Tibial nerve (tissue), 4 donors: ENCODE measurements at regions not wholly inside any gene's neighbourhood (a gene's known extent, or its start where the extent isn't known, plus 50 kb on each side); places are given as distances from the start of the nearest gene placed in this dataset.

ENCODE experiments used
- DNase-seq, 2 donors: peaks; one replicate each; pipeline ENCODE4 v3.0.0-alpha.2; 2019; ENCODE audit warnings: low spot score in 2 of 2
- H3K27ac ChIP-seq, 4 donors: fragments of 200-600 bp; sonication (generic) in 3 of 4; one replicate each; pipeline ENCODE4 v1.5.1; 2017 to 2019; ENCODE audit warnings: mild to moderate bottlenecking in 1 of 4
- H3K27me3 ChIP-seq, 2 donors: fragments of 200-600 bp; sonication (generic) in 1 of 2; one replicate each; pipeline versions ENCODE4 v1.5.1 to v1.6.0; 2017 to 2019
- H3K36me3 ChIP-seq, 3 donors: fragments of 200-600 bp; sonication (generic); one replicate each; pipeline ENCODE4 v1.5.1; 2018 to 2019
- H3K4me1 ChIP-seq, 4 donors: fragments of 200-600 bp; sonication (generic) in 3 of 4; one replicate each; pipeline ENCODE4 v1.5.1; 2017 to 2019
- H3K4me3 ChIP-seq, 4 donors: fragments of 200-600 bp; sonication (generic) in 3 of 4; one replicate each; pipeline ENCODE4 v1.5.1; 2017 to 2019; ENCODE audit warnings: mild to moderate bottlenecking in 1 of 4, moderate library complexity in 1 of 4
- H3K9me3 ChIP-seq, 4 donors: fragments of 200-600 bp; sonication (generic) in 3 of 4; one replicate each; pipeline ENCODE4 v1.5.1; 2017 to 2019
- EP300 ChIP-seq, 2 donors: sonication (generic); formaldehyde crosslinking; IDR thresholded peaks; one replicate each; pipeline ENCODE4 v1.6.1; 2017; ENCODE audit warnings: antibody characterized with exemption in 2 of 2, mild to moderate bottlenecking in 1 of 2
- POLR2A ChIP-seq, 2 donors: fragments of 450-650 bp; IDR thresholded peaks; one replicate each; pipeline ENCODE4 v1.6.1; 2017; ENCODE audit warnings: antibody characterized with exemption in 2 of 2, mild to moderate bottlenecking in 2 of 2, moderate library complexity in 2 of 2
- WGBS, 2 donors: methylation state at CpG; one replicate each; pipeline ENCODE4 v1.1.5; 2018; 5-methylcytosine and 5-hydroxymethylcytosine counted together
- TF ChIP-seq, protein P1 (sequence below), 5 experiments: fragments of 200-600 bp in 3 of 5; fragments of 450-650 bp in 2 of 5; sonication (generic) in 3 of 5; IDR thresholded peaks; one replicate each; pipeline ENCODE4 v1.5.1; 2016 to 2019; ENCODE audit warnings: antibody characterized with exemption in 5 of 5, mild to moderate bottlenecking in 3 of 5, moderate library complexity in 2 of 5

DNA sequence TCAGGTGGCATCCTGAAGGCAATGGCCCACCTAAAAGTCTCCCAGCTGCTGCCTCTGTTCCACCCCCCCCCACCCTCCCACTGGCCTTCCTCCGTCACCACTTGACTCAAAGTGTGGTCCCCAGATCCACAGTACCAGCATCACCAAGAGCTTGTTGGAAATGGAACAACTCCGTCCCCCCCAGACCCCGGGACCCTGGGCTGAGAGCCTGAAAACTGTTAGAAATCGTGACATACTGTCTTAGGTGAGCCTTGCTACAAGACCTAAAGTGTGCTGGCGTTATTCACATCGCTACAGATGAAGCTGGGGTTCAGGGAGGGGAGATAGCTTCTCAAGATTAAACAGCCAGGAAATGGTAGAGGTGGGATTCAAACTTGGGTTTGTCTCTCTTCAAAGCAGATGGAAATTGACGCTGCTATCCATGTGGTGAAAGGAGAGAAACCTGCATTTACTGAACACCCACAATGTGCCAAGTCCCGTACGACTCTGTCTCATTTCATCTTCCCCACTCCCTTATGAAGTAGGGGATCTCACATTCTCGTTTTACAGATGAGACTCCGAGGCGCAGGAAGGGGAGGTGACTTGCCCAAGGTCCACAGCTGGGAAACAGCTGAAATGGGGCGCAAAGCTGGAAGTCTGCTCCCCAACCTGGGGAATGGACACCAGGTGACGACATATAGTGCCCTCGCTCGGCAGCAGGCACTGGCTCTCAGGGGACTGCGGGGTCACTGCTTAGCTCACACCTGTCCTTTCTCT lies 52.8 kb upstream of the IFFO2 start:
- no peak for TF ChIP-seq EP300 (IDR thresholded peaks at IDR 0.05)
- TF ChIP-seq POLR2A (IDR thresholded peaks at IDR 0.05) = no peak
- TF ChIP-seq, protein P1, sequence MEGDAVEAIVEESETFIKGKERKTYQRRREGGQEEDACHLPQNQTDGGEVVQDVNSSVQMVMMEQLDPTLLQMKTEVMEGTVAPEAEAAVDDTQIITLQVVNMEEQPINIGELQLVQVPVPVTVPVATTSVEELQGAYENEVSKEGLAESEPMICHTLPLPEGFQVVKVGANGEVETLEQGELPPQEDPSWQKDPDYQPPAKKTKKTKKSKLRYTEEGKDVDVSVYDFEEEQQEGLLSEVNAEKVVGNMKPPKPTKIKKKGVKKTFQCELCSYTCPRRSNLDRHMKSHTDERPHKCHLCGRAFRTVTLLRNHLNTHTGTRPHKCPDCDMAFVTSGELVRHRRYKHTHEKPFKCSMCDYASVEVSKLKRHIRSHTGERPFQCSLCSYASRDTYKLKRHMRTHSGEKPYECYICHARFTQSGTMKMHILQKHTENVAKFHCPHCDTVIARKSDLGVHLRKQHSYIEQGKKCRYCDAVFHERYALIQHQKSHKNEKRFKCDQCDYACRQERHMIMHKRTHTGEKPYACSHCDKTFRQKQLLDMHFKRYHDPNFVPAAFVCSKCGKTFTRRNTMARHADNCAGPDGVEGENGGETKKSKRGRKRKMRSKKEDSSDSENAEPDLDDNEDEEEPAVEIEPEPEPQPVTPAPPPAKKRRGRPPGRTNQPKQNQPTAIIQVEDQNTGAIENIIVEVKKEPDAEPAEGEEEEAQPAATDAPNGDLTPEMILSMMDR (IDR thresholded peaks at IDR 0.05) = no peak
- Histone ChIP-seq H3K4me3 (no peak overlapping the region), H3K27ac (no peak overlapping the region), H3K4me1 (peaks cover 0 to 27% (median 13%) of the 10 kb centered on the region in 4 donors), H3K36me3 (no peaks in the 10 kb centered on the region), H3K9me3 (no peaks in the 10 kb centered on the region), H3K27me3 (no peaks in the 10 kb centered on the region)
- DNase-seq = no peak
- WGBS, 2 donors = 83 to 89% methylated on average over 17 of the region's 17 CpGs

DNA sequence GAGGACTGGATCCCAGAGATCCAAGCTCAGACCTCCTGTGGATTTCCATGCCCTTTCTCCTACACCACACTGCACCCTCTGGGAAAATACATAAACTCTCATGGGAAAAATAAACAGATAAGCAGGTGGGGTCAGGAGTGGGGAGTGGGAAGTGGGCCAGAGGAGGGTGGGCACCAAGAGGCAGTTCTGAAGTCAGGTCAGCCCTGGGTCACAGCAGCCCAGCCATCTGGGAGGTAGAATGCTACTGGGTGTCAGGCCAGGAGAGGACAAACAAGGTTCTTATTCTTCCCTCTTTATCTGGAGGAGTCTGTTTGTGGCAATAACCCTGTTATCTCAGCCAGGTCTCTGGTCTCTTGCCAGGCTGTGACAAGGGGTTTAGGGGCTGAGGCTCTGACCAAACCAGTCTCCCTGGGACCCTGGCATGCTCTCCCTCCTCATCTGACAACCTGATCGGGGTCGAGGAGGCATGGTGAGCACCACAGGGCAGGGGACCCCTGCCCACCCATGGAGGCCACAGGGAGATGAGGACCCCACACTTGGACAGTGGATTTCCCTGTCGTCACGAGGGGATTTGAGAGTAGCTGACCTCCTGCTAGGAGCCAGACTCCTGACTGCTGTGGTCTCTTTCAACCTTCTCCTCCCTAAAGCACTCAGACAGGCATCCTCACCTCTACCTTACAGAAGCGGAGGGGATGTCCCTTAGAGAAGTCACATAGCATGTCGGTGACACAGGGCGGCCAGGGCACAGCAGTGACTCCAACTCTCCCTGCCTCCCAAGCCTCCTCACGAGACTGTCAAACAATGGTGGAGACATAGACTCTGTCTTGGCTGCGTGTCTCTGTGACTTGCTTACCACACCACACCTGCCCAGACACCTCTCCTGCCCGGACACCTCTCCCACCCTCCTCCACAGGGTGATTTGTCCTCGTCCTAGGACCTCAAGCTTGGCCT lies 51.3 kb upstream of the IFFO2 start:
- Histone ChIP-seq H3K9me3 (no peaks in the 10 kb centered on the region), H3K4me3 (no peak overlapping the region), H3K27ac (no peak overlapping the region), H3K27me3 (no peaks in the 10 kb centered on the region), H3K36me3 (no peaks in the 10 kb centered on the region), H3K4me1 (peaks cover 0 to 26% (median 13%) of the 10 kb centered on the region in 4 donors)
- no peak for TF ChIP-seq EP300 (IDR thresholded peaks at IDR 0.05)
- TF ChIP-seq, protein P1 (IDR thresholded peaks at IDR 0.05) = no peak
- TF ChIP-seq POLR2A (IDR thresholded peaks at IDR 0.05) = no peak
- DNase-seq = no peak
- 85 to 87% methylated on average over 10 of the region's 11 CpGs for WGBS, 2 donors

DNA sequence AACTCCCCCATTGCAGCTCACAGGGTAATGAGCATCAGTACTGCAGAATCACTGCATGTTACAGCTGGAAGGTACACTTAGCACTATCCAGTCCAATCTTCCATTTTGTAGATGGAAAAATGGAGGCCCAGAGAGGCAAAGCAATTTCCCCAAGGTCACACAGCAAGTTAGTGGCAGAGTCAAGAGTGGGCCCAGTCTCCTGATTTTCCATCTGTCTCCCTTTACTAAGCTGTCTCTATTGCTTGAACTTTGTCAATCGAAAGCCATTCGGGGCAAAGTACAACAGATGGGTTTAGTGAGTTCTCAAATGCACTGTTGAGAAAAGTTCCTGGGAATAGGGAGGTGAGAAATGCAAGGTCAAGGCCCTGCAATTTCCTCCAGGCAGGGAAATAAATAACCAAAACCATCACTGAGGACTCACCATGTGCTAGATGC lies 50.4 kb upstream of the IFFO2 start:
- 63 to 77% methylated on average over 2 of the region's 2 CpGs for WGBS, 2 donors
- H3K27ac ChIP-seq = no peak overlapping the region
- no peak for DNase-seq

More for the DNA sequence above, 50.4 kb upstream of the IFFO2 start:
- TF ChIP-seq POLR2A (IDR thresholded peaks at IDR 0.05) (no peak), EP300 (IDR thresholded peaks at IDR 0.05) (no peak)
- TF ChIP-seq, protein P1 (IDR thresholded peaks at IDR 0.05) = no peak
- peaks cover 0 to 17% (median 8%) of the 10 kb centered on the region in 4 donors for H3K4me1 ChIP-seq
- no peaks in the 10 kb centered on the region for H3K27me3 ChIP-seq
- no peak overlapping the region for H3K4me3 ChIP-seq
- no peaks in the 10 kb centered on the region for H3K36me3 ChIP-seq
- peaks cover 0 to 4% (median 0%) of the 10 kb centered on the region in 4 donors for H3K9me3 ChIP-seq
